NCI-H1417 treated with DMSO at 0.1 percent for 48 hours (cell line): ENCODE measurements at regions not wholly inside any gene's neighbourhood (a gene's known extent, or its start where the extent isn't known, plus 50 kb on each side); places are given as distances from the start of the nearest gene placed in this dataset.

Source experiments
- DNase-seq: peaks from one replicate; lab custom pipeline; 2025; lab: John Stamatoyannopoulos, UW

- no peak for DNase-seq
Measured at GRCh38 chr16:86959729-86960128, 357.5 kb downstream of the C16orf95 start.

- DNase-seq: no peak
Measured at GRCh38 chr16:86960266-86960665, 356.9 kb downstream of the C16orf95 start.

GRCh38 chr16:86961171-86961601 is 356.0 kb downstream of the C16orf95 start:
- DNase-seq: no peak

GRCh38 chr16:86962259-86962658 is 354.9 kb downstream of the C16orf95 start:
- no peak for DNase-seq

- DNase-seq: no peak
Measured at GRCh38 chr16:86962913-86963312, 354.3 kb downstream of the C16orf95 start.

- DNase-seq: no peak
Measured at GRCh38 chr16:86963600-86964575, 353.3 kb downstream of the C16orf95 start.

- no peak for DNase-seq
Measured at GRCh38 chr16:86964796-86965241, 352.4 kb downstream of the C16orf95 start.

- DNase-seq: no peak
Measured at GRCh38 chr16:86965331-86965730, 351.9 kb downstream of the C16orf95 start.

- DNase-seq: no peak
Measured at GRCh38 chr16:86965840-86966550, 351.2 kb downstream of the C16orf95 start.

GRCh38 chr16:86966777-86967176 is 350.4 kb downstream of the C16orf95 start:
- DNase-seq: no peak

- no peak for DNase-seq
Measured at GRCh38 chr16:86968866-86969265, 348.3 kb downstream of the C16orf95 start.

- DNase-seq: no peak
Measured at GRCh38 chr16:86969716-86970115, 347.5 kb downstream of the C16orf95 start.

- no peak for DNase-seq
Measured at GRCh38 chr16:86970279-86970678, 346.9 kb downstream of the C16orf95 start.

- no peak for DNase-seq
Measured at GRCh38 chr16:86970726-86971125, 346.5 kb downstream of the C16orf95 start.

GRCh38 chr16:86971251-86971650 is 345.9 kb downstream of the C16orf95 start:
- DNase-seq: no peak

- no peak for DNase-seq
Measured at GRCh38 chr16:86974120-86974519, 343.1 kb downstream of the C16orf95 start.

- no peak for DNase-seq
Measured at GRCh38 chr16:86975445-86975844, 341.7 kb downstream of the C16orf95 start.

- DNase-seq: no peak
Measured at GRCh38 chr16:86977076-86977676, 340.0 kb downstream of the C16orf95 start.

- DNase-seq: no peak
Measured at GRCh38 chr16:86978445-86979030, 338.7 kb downstream of the C16orf95 start.

GRCh38 chr16:86979061-86979460 is 338.1 kb downstream of the C16orf95 start:
- no peak for DNase-seq

- DNase-seq: no peak
Measured at GRCh38 chr16:86979984-86980553, 337.1 kb downstream of the C16orf95 start.

- DNase-seq: no peak
Measured at GRCh38 chr16:86980644-86981043, 336.5 kb downstream of the C16orf95 start.
